Skeletal muscle tissue (tissue), 3 donors: ENCODE measurements at regions not wholly inside any gene's neighbourhood (a gene's known extent, or its start where the extent isn't known, plus 50 kb on each side); places are given as distances from the start of the nearest gene placed in this dataset.

Experiments
- H3K27ac ChIP-seq: one replicate; pipeline ENCODE4 v1.7.0; 2013; ENCODE audit warnings: mild to moderate bottlenecking, low read depth, low read length, inconsistent platforms
- H3K27me3 ChIP-seq, 3 donors: one replicate each; pipeline ENCODE4 v1.7.0; 2013; ENCODE audit warnings: low read length in 3 of 3; ENCODE audit not compliant: control insufficient read depth in 3 of 3, insufficient read depth in 3 of 3
- H3K36me3 ChIP-seq, 3 donors: one replicate each; pipeline ENCODE4 v1.7.0; 2013; ENCODE audit warnings: low read length in 3 of 3; ENCODE audit not compliant: control insufficient read depth in 3 of 3, insufficient read depth in 3 of 3
- H3K4me1 ChIP-seq, 3 donors: one replicate each; pipeline ENCODE4 v1.7.0; 2013; ENCODE audit warnings: low read length in 3 of 3, mild to moderate bottlenecking in 3 of 3; ENCODE audit not compliant: control insufficient read depth in 3 of 3, insufficient read depth in 3 of 3
- H3K4me3 ChIP-seq, 3 donors: one replicate each; pipeline ENCODE4 v1.7.0; 2013; ENCODE audit warnings: low read length in 3 of 3
- H3K9ac ChIP-seq, 3 donors: one replicate each; pipeline ENCODE4 v1.7.0; 2013; ENCODE audit warnings: low read length in 3 of 3, mild to moderate bottlenecking in 3 of 3, moderate library complexity in 2 of 3, low read depth in 1 of 3
- H3K9me3 ChIP-seq, 3 donors: one replicate each; pipeline ENCODE4 v1.7.0; 2013; ENCODE audit warnings: low read length in 3 of 3; ENCODE audit not compliant: control insufficient read depth in 3 of 3
- donor health status: Osteomylitis.

DNA sequence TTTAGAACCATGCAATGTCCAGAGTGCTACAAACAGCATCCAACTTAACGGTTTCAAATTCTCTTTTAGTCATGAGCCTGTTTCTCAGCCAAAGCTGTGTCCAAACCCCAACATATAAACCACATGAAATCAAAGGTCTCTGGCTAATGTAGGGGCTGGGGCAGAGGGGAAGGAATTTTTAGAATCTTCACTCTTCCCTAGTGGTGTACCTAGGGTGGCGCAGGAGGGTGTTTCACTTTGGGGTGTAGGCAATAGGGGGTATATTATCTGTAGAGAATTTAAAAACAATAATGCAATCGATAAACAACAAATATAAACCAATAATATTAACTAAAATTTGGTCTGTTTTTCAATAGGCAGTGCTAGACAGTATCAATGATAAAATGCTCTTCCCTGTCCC is 132.1 kb upstream of the BRINP1 start:
- Histone ChIP-seq H3K4me3 (no peak overlapping the region), H3K27ac (no peak overlapping the region), H3K4me1 (no peaks in the 10 kb centered on the region), H3K9me3 (no peaks in the 10 kb centered on the region), H3K36me3 (no peaks in the 10 kb centered on the region), H3K9ac (no peak overlapping the region), H3K27me3 (no peaks in the 10 kb centered on the region)

DNA sequence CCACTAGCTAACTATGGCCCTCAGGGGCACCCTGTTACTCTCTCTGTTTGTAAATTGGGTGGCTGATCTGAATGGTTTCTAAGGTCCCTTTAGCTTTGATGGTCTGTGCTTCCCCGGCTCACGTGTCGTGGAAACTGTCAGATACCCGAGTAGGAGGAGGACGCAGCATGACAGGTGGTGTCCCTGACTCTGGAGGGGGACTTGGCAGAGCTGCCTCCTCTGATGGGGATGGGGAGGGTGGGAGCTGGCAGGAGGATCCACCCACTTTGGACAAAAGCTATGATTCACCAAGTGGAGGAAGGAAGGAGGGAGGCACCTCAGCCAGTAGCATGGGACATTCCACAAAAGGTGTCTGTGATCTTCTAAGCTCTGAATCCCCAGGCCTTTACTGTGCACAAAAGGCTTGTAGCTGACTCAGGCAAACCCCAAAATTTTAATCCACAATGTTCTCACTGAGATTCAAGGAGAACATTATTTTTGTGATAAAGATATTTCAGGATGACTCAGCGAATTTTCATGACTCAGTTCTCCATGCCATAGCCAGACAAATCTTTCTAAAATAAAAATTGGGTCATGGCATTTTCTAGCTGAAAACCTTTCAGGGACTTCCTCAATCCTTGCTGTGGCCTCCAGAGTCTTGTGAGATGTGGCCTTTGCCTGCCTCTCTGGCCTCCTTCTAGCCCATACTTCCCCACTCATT is 131.0 kb upstream of the BRINP1 start:
- Histone ChIP-seq H3K27me3 (no peaks in the 10 kb centered on the region), H3K9ac (no peak overlapping the region), H3K36me3 (no peaks in the 10 kb centered on the region), H3K9me3 (no peaks in the 10 kb centered on the region), H3K4me3 (no peak overlapping the region), H3K27ac (no peak overlapping the region), H3K4me1 (no peaks in the 10 kb centered on the region)

DNA sequence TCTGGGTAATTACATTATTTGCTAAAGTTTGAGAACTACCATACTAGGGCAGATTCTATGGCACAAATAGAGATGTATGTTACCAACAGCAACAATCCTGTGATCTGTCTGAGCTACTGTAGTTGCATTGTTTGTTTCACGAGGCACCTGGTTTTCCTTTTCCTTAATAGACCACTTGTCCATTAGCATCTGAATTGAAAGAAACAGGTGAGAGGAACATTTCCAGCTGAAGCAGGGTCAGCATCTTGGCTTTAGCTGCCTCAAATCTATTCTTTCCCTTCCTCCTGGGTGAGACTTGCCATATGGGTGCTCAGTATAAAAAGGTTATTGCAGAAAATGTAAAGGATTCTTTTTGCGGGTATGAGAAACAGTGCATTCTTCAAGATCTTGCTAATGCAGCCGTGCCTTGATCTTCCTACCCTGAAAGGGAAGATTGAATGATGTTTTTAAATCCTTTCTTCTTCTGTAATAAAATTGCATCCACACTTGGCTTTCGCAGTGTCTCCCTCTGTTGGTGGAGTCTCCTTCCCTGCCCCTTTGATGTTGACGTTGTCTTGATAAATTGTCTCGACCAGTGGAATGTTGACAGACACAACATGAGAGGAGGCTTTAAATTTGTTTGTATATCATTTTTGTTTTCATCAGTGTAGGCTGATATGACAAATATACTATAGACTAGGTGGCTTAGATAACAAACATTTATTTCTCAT is 118.0 kb upstream of the BRINP1 start:
- no peak overlapping the region for H3K4me3 ChIP-seq
- H3K36me3 ChIP-seq = no peaks in the 10 kb centered on the region
- H3K9ac ChIP-seq = no peak overlapping the region
- no peaks in the 10 kb centered on the region for H3K9me3 ChIP-seq
- H3K27ac ChIP-seq = no peak overlapping the region
- no peaks in the 10 kb centered on the region for H3K4me1 ChIP-seq
- H3K27me3 ChIP-seq = no peaks in the 10 kb centered on the region

DNA sequence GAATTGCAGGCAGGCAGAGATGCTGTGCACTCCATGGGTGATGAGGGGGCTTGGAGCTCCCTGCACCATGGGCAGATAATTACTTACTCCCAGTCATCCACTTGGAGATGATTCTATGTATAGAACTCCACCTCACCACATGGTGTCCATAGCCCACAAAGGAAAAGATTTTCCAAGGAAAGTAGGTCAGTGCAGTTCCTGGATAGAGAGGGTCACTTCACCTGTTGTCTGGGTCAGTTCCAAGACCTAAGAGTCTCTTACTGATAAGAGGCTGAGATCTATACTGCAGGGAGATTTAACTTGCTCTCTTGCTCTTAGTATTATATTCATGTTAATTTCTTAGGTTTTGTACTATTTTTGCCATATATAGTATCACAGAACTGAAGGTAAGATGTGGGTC is 113.9 kb upstream of the BRINP1 start:
- H3K27ac ChIP-seq = no peak overlapping the region
- no peak overlapping the region for H3K4me3 ChIP-seq
- H3K36me3 ChIP-seq = no peaks in the 10 kb centered on the region
- no peak overlapping the region for H3K9ac ChIP-seq
- no peaks in the 10 kb centered on the region for H3K4me1 ChIP-seq
- no peaks in the 10 kb centered on the region for H3K27me3 ChIP-seq
- no peaks in the 10 kb centered on the region for H3K9me3 ChIP-seq

DNA sequence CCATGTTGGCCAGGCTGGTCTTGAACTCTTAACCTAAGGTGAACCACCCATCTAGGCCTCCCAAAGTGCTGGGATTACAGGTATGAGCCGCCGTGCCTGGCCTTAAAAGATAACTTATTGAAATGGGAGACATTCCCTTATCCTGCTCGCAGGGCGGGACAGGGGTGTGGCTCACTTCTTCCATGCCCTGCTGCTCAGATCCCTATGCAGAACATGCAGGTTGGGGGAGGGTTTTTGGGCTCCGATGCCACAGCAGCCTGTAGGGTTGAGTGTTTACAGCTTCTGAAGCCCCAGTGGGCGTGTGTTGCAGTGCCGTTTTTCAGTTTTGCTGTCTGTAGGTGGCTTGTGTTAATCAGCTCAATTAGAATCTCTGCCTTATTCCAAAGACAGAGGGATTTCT is 108.0 kb upstream of the BRINP1 start:
- no peak overlapping the region for H3K27ac ChIP-seq
- no peak overlapping the region for H3K4me3 ChIP-seq
- no peaks in the 10 kb centered on the region for H3K27me3 ChIP-seq
- no peaks in the 10 kb centered on the region for H3K36me3 ChIP-seq
- no peaks in the 10 kb centered on the region for H3K4me1 ChIP-seq
- no peak overlapping the region for H3K9ac ChIP-seq
- H3K9me3 ChIP-seq = no peaks in the 10 kb centered on the region

DNA sequence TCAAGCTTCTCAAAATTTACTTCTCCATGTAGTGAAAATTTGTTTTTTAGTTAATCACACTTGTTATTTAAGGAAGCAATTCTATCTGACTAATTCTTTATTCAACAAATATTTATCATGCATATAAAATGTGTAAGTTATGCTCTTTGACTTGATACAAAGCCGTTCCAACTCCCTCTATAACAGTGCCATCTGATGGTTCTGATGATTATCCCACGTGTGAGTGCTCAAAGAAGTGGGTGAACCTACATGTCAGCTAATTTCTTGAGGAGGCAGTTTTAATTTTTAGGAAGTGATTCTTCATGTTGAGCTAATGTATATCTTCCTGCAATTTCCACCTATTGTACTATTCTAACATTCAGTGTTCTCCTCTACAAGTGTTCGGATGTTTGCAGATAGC is 88.8 kb upstream of the BRINP1 start:
- Histone ChIP-seq H3K9me3 (no peaks in the 10 kb centered on the region), H3K4me1 (no peaks in the 10 kb centered on the region), H3K4me3 (no peak overlapping the region), H3K36me3 (no peaks in the 10 kb centered on the region), H3K9ac (no peak overlapping the region), H3K27ac (no peak overlapping the region), H3K27me3 (no peaks in the 10 kb centered on the region)

DNA sequence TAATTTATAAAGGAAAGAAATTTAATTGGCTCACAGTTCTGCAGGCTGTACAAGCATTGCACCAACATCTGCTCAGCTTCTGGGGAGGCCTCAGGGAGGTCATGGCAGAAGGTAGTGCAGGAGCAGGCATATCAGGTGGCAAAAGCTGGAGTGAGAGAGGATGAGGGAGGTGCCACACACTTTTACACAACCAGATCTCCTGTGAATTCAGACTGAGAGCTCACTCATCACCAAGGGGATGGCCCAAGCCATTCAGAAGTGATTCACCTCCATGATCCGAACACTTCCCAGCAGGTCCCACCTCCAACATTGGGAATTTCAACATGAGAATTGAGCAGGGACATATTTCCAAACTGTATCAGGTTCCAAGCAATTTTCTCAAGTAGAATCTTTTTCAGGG is 84.7 kb upstream of the BRINP1 start:
- Histone ChIP-seq H3K27me3 (no peaks in the 10 kb centered on the region), H3K9me3 (no peaks in the 10 kb centered on the region), H3K4me3 (no peak overlapping the region), H3K4me1 (no peaks in the 10 kb centered on the region), H3K9ac (no peak overlapping the region), H3K36me3 (no peaks in the 10 kb centered on the region), H3K27ac (no peak overlapping the region)

DNA sequence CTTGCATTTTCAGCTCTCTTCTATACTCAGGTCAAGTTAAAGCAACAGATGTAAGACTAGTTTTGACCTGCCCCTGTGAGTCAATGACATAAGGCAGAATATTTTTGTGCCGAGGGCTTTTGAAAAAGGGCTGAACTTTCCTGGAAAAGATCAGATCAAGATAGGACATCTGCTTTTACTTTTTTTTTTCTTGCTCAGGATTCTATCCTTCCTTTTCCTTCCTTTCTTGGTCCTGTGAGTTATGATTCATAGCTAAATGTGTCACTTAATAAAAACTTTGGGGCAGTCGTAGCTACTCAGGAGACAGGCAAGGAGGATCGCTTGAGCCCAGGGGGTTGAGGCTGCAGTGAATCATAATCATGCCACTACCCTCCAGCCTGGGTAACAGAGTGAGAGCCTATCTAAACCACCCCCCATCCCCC is 84.3 kb upstream of the BRINP1 start:
- H3K9ac ChIP-seq = no peak overlapping the region

DNA sequence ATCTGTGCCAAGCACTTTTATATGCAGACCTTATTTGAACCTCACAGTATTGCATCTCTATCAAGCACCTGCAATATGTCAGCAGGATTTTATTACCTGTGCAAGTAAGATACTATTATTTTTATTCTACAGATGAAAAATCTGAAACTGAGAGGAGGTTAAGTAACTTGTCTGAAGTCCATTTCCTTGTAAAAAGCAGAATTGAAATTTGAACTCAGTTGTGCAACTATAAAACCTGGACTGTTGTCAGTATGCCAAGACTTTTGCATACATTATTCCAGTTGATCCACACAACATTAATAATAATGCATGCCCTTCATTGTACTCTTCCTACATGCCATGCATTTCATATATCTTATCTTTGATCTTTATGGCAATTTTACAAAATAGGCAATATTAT is 82.2 kb upstream of the BRINP1 start:
- Histone ChIP-seq H3K9ac (no peak overlapping the region), H3K4me1 (no peaks in the 10 kb centered on the region), H3K27me3 (no peaks in the 10 kb centered on the region), H3K9me3 (no peaks in the 10 kb centered on the region), H3K27ac (no peak overlapping the region), H3K36me3 (no peaks in the 10 kb centered on the region), H3K4me3 (no peak overlapping the region)

More for the DNA sequence above, 84.3 kb upstream of the BRINP1 start:
- no peaks in the 10 kb centered on the region for H3K27me3 ChIP-seq
- no peak overlapping the region for H3K4me3 ChIP-seq
- no peaks in the 10 kb centered on the region for H3K4me1 ChIP-seq
- H3K9me3 ChIP-seq = no peaks in the 10 kb centered on the region
- H3K36me3 ChIP-seq = no peaks in the 10 kb centered on the region
- no peak overlapping the region for H3K27ac ChIP-seq

DNA sequence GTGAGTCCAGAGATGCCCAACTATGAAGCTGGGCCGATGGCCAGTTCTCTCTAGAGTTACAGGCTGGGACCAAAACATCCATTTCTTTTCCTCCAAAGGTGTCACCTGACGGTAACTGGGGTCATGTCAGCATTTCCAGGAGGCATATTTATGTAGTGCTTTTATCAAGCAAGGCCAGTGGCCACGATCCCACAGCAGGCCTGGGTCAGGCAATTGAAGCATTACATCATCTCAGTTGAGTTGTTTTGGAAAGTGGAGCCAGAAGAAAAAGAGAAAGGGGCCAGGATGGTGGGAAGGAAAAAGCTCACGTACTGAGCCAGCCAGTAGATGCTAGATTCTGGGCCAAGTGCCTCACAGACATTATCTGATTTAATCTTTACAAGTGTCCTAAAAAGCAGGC is 73.9 kb upstream of the BRINP1 start:
- no peak overlapping the region for H3K9ac ChIP-seq
- no peaks in the 10 kb centered on the region for H3K27me3 ChIP-seq
- H3K27ac ChIP-seq = no peak overlapping the region
- H3K4me1 ChIP-seq = no peaks in the 10 kb centered on the region
- H3K36me3 ChIP-seq = no peaks in the 10 kb centered on the region
- H3K4me3 ChIP-seq = no peak overlapping the region
- no peaks in the 10 kb centered on the region for H3K9me3 ChIP-seq
